MCF 10A (cell line): ENCODE measurements at regions not wholly inside any gene's neighbourhood (a gene's known extent, or its start where the extent isn't known, plus 50 kb on each side); places are given as distances from the start of the nearest gene placed in this dataset.

Source experiments
- BruUV-seq: library from RNA; stranded (reverse); fragments of 400-500 nt; replicated peaks from 2 replicates; lab custom pipeline; 2021; lab: Mats Ljungman, UMichigan
- CTCF ChIA-PET: fragments of 300-600 bp; sonication (Branson Sonifier 250); formaldehyde crosslinking; extraction: SDS; loops from one replicate; lab custom pipeline; 2021; ENCODE audit warnings: antibody characterized with exemption, inconsistent platforms; lab: Yijun Ruan, JAX
- POLR2A ChIA-PET: fragments of 300-600, 350-650 bp; sonication (Branson Sonifier 250); formaldehyde crosslinking; extraction: SDS; loops from one replicate; lab custom pipeline; 2020; ENCODE audit warnings: antibody characterized with exemption, inconsistent platforms; lab: Yijun Ruan, JAX
- DNase-seq: peaks from one replicate; pipeline ENCODE4 v3.0.0-alpha.2; 2018; ENCODE audit not compliant: unreplicated experiment
- H3K27ac Mint-ChIP-seq: one replicate; pipeline ENCODE4 v1.8.0; 2022; ENCODE audit warnings: mild to moderate bottlenecking, low read depth, mixed read lengths; ENCODE audit not compliant: unreplicated experiment
- H3K27me3 Mint-ChIP-seq: one replicate; pipeline ENCODE4 v1.8.0; 2022; ENCODE audit warnings: mixed read lengths; ENCODE audit not compliant: insufficient read depth, unreplicated experiment
- H3K36me3 Mint-ChIP-seq: one replicate; pipeline ENCODE4 v1.8.0; 2022; ENCODE audit warnings: mild to moderate bottlenecking, moderate library complexity, mixed read lengths; ENCODE audit not compliant: insufficient read depth, unreplicated experiment
- H3K4me1 Mint-ChIP-seq: one replicate; pipeline ENCODE4 v1.8.0; 2022; ENCODE audit warnings: mixed read lengths; ENCODE audit not compliant: insufficient read depth, unreplicated experiment
- H3K4me3 Mint-ChIP-seq: one replicate; pipeline ENCODE4 v1.8.0; 2022; ENCODE audit warnings: mild to moderate bottlenecking, moderate library complexity, mixed read lengths; ENCODE audit not compliant: unreplicated experiment
- H3K9me3 Mint-ChIP-seq: one replicate; pipeline ENCODE4 v1.8.0; 2022; ENCODE audit warnings: mixed read lengths; ENCODE audit not compliant: unreplicated experiment
- intact Hi-C: fragments of 100-400 bp; cut with micrococcal nuclease; formaldehyde crosslinking; loops from 2 replicates; pipeline ENCODE4 v1.14.1; 2022
- TF ChIP-seq, protein P1 (sequence below): fragments of 200-600 bp; IDR thresholded peaks from one replicate; pipeline ENCODE4 v1.8.0; 2022; ENCODE audit warnings: antibody characterized with exemption, mild to moderate bottlenecking; ENCODE audit not compliant: unreplicated experiment

DNA sequence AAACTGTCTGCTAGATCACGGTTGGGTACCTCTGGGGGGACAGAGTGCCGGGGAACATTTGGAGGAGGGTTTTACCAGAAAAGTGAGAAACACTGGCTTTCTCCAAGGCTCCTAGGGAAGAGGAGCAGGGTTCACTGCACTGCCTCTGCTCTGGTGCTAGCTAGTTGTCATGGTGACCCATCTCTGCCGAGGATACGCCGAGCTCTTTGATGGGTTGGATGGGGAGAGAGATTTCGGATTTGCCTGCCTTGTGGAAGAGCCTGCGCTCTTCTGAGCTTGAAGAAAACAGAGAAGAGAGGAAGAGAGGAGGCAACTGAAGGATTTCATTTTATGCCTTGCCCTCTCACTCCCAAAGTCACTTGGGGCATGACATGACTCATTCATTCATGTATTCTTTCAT lies 92.1 kb downstream of the NAV1 start:
- no peak overlapping the region for H3K27ac Mint-ChIP-seq
- H3K9me3 Mint-ChIP-seq = no peaks in the 10 kb centered on the region
- TF ChIP-seq, protein P1, sequence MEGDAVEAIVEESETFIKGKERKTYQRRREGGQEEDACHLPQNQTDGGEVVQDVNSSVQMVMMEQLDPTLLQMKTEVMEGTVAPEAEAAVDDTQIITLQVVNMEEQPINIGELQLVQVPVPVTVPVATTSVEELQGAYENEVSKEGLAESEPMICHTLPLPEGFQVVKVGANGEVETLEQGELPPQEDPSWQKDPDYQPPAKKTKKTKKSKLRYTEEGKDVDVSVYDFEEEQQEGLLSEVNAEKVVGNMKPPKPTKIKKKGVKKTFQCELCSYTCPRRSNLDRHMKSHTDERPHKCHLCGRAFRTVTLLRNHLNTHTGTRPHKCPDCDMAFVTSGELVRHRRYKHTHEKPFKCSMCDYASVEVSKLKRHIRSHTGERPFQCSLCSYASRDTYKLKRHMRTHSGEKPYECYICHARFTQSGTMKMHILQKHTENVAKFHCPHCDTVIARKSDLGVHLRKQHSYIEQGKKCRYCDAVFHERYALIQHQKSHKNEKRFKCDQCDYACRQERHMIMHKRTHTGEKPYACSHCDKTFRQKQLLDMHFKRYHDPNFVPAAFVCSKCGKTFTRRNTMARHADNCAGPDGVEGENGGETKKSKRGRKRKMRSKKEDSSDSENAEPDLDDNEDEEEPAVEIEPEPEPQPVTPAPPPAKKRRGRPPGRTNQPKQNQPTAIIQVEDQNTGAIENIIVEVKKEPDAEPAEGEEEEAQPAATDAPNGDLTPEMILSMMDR = no peak
- no peaks in the 10 kb centered on the region for H3K27me3 Mint-ChIP-seq
- peaks cover 10% of the 10 kb centered on the region for H3K4me1 Mint-ChIP-seq
- ChIA-PET POLR2A (interaction anchor here (1.1 to 1.4 kb wide), 2 partner anchors 16 to 18 kb away, joined by 3 to 5 read pairs; no protein-coding TSS in a partner anchor), CTCF (interaction anchor here (0.9 to 1.3 kb wide), 3 partner anchors 10 to 78 kb away, joined by 3 to 4 read pairs (median 3); no protein-coding TSS in a partner anchor)
- H3K36me3 Mint-ChIP-seq = no peaks in the 10 kb centered on the region
- intact Hi-C loops = no loop called here
- no peak overlapping the region for H3K4me3 Mint-ChIP-seq
- DNase-seq = no peak
- no TSS peak for BruUV-seq

DNA sequence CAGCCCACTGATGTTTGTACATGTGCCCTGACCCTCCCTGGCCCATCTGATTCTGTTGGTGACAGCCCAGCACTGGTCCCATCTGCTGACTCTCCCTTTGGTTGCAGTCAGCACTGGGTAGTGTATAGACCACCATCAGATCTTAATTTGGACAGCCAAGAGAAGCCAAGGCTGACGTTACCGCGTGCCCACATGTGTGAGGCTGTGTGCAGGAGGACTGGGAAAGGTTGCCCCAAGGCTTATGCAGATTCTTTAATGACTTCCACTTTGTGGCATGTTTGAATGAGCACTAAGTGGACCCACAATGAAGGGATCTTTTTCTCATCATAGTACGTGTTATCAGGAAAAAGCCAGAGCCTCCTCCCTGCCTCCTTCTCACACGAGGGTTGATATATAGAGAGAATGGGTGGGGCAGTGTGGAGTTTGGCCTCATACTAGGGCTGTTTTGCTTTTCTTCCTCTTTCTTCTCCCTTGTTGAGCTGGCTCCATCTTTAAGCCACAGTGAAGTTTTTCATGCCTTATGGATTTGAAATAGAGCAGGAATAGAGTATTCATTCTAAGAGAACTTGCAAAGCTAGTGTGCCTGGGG lies 93.5 kb downstream of the NAV1 start:
- POLR2A ChIA-PET = interaction anchor here (0.9 kb wide), 1 partner anchor 125 kb away, joined by 3 read pairs; no protein-coding TSS in a partner anchor

DNA sequence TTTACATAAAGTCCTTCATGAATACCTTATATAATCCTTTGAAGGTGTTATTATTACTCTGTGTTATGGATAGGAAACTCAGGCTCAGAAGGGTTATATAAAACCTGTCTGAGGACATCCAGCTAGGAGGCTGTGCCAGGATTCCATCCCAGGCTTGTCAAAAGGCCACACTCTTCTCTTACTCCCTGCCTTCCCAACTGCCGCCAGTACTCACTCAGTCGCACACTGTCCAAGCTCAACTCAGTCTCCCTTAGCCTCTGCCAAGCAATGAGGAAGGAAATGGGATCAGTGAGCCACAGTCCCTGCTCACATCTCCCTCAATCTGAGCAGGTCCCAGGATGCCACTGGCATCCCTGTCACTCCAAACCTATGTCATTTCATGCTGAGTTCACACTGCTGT lies 94.4 kb downstream of the NAV1 start:
- Mint-ChIP-seq H3K4me1 (peaks cover 5% of the 10 kb centered on the region), H3K27me3 (no peaks in the 10 kb centered on the region), H3K9me3 (no peaks in the 10 kb centered on the region), H3K36me3 (no peaks in the 10 kb centered on the region), H3K4me3 (no peak overlapping the region), H3K27ac (no peak overlapping the region)
- ChIA-PET CTCF (no interaction called here), POLR2A (no interaction called here)
- no TSS peak for BruUV-seq
- intact Hi-C loops = no loop called here
- TF ChIP-seq, protein P1 = no peak
- no peak for DNase-seq

More for the DNA sequence above, 93.5 kb downstream of the NAV1 start:
- no peak overlapping the region for H3K4me3 Mint-ChIP-seq
- TF ChIP-seq, protein P1 = no peak
- CTCF ChIA-PET = interaction anchor here (0.8 to 0.9 kb wide), 2 partner anchors 34 to 73 kb away, joined by 3 read pairs; no protein-coding TSS in a partner anchor
- H3K4me1 Mint-ChIP-seq = peaks cover 5% of the 10 kb centered on the region
- H3K9me3 Mint-ChIP-seq = no peaks in the 10 kb centered on the region
- H3K36me3 Mint-ChIP-seq = no peaks in the 10 kb centered on the region
- no peaks in the 10 kb centered on the region for H3K27me3 Mint-ChIP-seq
- H3K27ac Mint-ChIP-seq = no peak overlapping the region
- no TSS peak for BruUV-seq
- no peak for DNase-seq
- intact Hi-C loops = no loop called here

DNA sequence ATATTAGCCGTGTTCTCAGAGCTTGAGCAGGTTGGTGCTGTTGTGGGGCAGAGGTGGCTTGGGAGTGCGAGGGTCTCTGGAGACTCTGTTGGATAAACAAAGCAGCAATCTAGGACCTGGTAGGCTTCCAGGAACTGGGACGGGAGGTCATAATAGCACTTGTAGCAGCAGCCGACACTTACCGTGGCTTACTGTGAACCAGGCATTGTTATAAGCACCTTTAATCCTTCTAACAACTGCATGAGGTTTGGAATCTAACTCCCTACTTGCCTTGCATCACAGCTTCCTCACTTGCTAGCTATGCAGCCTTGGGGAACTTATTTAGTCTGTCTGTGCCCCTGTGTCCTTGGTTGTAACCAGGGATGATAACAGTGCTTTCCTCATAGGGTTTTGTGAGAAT lies 94.9 kb downstream of the NAV1 start:
- intact Hi-C loops = no loop called here
- H3K27ac Mint-ChIP-seq = no peak overlapping the region
- no peak overlapping the region for H3K4me3 Mint-ChIP-seq
- H3K4me1 Mint-ChIP-seq = peaks cover 5% of the 10 kb centered on the region
- BruUV-seq = no TSS peak
- no peak for DNase-seq
- H3K9me3 Mint-ChIP-seq = no peaks in the 10 kb centered on the region
- TF ChIP-seq, protein P1 = no peak
- POLR2A ChIA-PET = no interaction called here
- H3K27me3 Mint-ChIP-seq = no peaks in the 10 kb centered on the region
- CTCF ChIA-PET = interaction anchor here (2.8 kb wide), 1 partner anchor 74 kb away, joined by 10 read pairs; no protein-coding TSS in a partner anchor
- H3K36me3 Mint-ChIP-seq = no peaks in the 10 kb centered on the region
